SK-MEL-5 (cell line): ENCODE measurements at regions not wholly inside any gene's neighbourhood (a gene's known extent, or its start where the extent isn't known, plus 50 kb on each side); places are given as distances from the start of the nearest gene placed in this dataset.

ENCODE experiments used
- DNase-seq: peaks from one replicate; pipeline ENCODE4 v3.0.0-alpha.2; 2016; ENCODE audit warnings: low read depth, low spot score
- in situ Hi-C: cut with HindIII; loops from 2 replicates; pipeline ENCODE4 v1.10.0; 2016; ENCODE audit warnings: low sequenced_read_pairs, high pct_unique_total_duplicates, low pct_unique_long_range_greater_than_20kb

DNA sequence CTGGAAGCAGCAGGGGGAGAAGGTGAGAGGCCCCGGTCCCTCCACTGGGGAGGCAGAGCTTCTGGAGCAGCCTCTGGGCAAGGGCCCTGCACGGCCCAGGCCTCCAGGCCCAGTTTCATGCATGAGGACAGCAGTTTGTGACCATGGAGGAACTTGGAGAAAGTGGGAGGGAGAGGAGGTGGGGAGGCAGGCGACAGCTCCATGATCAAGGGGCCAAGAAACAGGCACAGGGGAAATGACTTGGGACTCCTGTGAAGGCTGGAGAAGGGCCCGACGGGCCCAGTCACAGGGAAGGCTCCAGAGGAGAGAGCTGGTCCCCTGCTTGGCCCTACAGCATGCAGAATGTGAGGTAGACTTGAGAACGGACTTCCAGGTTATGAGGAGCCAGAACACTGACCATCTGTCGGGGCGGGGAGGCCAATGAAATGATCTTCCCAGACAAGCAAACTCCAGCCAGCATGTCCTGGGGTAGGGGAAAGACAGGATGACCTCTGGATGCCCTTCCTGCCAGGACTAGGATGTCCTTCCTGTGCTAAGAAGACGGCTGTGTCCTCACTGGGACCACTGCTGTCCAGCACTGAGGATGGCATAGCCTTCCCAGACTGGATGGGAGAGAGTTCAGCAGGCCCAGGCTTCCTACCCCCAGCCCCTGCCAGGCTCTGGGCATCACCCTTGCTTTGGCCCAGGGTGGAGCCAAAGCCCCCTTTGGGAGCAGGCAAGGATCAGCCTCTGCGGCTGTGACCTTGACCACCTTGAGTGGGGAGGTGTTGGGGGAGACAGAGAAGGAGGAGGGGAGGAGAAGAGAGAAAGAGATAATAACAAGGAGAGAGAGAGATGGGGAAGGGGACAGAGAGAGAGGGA lies 548.2 kb downstream of the PTPRU start:
- in situ Hi-C loops: loop anchor here (25.0 kb wide), 1 partner anchor 303 kb away; no protein-coding TSS in a partner anchor
- no peak for DNase-seq

DNA sequence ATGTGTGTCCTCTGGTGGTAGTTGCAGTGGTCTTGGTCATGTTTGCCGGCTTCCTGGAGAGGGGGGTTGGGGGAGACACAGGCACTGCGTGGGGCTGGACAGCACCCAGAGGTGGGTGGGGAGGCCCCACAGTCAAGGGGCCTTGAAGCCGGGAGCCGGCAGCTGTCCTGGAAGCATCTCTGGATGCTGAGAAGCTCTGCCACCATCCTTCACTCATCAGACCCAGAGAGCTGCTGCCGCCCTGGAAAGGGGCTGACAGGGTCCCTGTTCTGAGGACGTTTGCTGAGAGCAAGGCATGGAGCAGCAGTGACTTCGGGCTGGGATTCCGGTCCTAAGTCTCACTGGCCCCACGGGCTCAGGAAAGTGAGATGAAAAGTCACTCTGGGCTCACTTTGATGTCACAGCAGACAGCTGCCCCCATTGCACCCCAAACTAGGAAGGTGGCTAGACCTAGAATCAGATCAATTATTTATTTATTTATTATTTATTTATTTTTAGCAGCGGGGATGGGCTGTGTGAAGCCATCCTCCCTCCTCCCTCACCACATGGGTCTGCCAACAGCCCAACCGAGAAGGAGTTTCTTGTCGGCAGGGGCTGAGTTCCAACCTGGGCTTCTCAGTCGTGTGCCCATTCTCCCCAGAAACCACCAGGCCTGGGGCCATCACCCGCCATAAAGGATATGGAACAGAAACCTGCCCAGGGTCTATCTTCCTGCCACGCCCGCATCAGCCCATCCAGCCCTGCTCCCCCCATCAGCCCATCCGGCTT lies 547.4 kb downstream of the PTPRU start:
- DNase-seq: no peak
- in situ Hi-C loops: loop anchor here (25.0 kb wide), 1 partner anchor 304 kb away; no protein-coding TSS in a partner anchor

DNA sequence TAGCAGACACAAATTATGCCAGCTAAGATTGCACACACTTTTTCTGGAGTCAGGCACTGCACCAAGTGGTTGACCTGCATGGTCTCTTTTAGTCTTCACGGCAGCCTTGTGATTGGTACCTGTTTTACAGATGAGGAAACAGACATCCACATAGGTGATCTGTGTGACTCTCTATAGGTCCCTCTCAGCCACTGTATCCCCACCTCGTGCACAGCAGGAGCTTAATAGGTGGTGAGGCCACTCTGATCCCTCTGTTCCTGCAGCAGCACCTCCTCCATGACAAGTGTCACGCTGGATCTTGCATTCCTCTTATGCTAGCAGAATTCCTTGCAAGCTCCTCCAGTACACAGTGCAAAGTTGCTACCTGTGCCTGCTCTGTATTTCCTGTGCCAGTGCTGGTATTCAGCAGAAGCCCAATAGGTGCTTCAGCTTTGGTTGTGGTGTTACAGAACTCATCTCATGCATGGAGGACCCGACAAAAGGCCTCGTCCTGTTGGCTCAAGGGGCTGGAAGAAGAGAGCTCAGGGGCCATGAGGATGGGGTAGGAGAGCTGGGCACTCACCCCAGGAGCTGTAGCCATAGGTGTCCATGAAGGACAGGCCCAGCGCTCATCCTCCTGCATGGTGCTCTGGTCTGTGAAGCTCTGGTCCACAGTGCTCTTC lies 546.7 kb downstream of the PTPRU start:
- in situ Hi-C loops: loop anchor here (25.0 kb wide), 1 partner anchor 304 kb away; no protein-coding TSS in a partner anchor
- no peak for DNase-seq

DNA sequence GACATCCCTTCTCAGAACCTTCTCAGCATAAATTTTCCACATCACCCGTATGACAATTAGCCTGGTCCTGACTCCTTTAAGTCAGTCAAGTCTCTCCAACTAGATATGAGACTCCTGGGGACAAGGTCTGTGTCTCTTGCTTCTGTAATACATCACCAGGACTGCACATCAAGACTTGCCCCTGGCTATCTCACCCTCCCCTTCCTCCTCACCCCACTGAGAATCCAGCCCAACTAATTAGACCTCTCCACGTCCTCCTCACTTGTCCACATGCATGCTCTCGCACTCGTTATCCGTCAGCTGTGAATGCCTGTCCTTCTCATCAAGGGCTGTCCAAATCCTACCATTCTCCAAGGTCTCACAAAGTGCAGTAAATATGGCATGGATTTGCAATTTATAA lies 542.8 kb downstream of the PTPRU start:
- DNase-seq: no peak
- in situ Hi-C loops: loop anchor here (25.0 kb wide), 1 partner anchor 308 kb away; no protein-coding TSS in a partner anchor

DNA sequence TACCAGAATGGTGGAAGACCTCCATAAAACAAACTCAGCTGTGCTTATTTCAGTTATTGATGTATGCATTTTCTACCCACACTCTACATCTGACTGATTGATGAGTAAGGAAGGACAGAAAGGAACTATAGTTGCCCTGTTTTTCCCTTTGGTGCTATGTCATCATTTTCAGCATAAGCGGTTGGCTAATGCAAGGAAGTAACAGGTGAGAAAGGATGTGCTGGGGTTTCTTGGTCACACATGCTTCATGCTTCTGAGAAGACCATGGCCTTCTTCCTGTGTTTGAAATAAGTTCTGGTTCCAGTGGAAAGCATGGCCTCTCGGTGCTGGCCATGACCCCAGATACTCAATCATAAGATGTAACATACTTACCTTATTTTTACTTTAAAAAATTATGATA lies 541.2 kb downstream of the PTPRU start:
- no peak for DNase-seq
- in situ Hi-C loops: loop anchor here (25.0 kb wide), 1 partner anchor 310 kb away; no protein-coding TSS in a partner anchor

DNA sequence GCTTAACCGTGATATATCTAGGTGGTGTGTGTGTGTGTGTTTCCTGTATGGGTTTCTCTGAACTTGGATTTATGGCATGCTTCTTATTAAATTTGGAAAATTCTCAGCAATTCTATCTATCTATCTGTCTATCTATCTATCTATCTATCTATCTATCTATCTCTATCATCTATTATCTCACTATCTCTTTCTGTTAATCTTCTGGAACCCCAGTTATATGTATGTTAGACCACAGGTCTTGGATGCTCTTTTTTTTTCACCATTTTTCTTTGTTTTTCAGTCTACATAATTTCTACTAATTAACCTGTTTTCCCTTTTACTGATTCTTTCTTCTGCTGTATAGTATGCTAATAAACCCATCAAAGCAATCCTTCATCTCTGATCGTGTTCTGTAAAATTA lies 538.0 kb downstream of the PTPRU start:
- in situ Hi-C loops: no loop called here
- no peak for DNase-seq

DNA sequence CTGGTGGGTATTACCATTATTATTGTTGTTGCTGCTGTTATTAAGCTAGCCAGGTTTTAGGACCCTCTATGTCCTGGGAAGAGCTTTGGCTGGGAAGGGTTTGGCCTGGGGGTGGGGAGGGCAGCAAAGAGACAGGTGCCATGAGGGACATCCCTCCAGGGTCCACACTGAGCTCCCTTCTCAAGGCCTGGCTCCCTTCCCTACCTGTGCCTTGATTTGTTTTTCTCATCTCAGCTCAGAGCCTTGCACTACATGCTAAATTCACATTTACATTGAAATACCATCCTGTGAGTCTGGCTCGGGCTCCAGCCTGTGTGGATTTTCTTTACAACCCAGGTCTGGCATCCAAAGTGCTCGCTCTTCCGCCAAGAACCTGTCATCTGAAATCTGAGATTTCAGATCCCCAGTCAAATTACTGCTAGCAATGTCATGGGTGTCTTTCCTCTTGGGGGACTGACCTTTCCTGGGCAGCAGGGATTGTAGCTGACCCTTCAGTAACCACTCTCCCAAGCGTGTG lies 536.3 kb downstream of the PTPRU start:
- no peak for DNase-seq
- in situ Hi-C loops: no loop called here

DNA sequence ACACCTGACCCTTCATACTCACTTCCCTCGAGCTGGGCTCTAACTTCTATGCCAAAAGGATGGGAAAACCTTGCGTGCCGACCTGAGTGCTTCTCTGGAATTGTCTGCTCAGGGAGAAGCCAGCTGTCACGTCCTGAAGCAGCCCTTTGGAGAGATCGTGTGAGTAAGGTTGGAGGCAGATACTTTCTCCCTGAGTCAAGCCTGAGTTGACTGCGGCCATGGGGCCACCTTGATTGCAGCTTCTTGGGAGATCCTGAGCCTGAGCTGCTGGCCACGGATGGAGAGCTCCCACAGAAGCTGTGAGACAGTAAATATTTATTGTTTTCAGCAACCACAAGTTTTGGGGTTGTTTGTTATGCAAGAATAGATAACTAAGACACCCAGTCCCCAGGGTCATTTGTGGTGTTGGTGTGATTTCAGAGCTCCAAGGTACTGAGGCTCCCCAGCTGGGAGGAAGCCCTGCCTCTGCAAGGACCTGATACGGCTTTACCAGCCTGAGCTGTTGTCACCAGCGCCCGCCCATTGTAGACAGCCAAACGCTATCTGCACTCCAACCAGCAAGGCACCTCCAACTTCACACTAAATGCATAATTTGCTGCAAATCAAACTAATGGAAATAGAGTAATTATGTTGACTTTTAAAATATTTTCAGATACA lies 531.6 kb downstream of the PTPRU start:
- no peak for DNase-seq
- in situ Hi-C loops: no loop called here

DNA sequence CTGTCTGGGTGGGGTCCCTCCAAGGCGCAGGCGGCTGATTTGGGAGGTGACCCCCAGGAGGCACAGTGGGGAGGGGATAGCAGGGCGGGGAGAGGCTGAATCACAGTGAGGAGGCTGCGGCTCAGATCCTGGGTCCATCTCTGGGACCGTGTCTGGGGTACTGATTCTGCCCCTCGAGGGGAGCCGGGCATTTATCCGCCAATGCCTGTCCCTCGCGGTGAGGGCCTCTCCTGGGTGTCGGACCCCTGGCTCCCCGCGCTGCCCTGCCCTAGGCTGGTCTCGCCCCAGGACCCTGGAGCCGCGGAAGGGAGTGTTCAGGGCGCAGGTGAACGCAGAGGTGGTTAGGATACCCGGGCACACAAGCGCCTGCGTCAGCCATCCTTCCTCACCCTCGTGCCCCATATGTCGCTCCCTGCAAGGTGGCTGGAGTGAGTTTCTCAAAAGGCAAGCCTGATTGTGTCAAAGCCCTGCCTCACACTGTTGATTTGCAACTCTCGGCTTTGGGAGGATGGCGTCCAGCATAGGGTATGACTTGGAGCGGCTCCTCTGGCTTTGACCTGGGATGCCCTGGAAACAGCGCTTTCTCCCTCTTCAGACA lies 530.9 kb downstream of the PTPRU start:
- in situ Hi-C loops: no loop called here
- no peak for DNase-seq

DNA sequence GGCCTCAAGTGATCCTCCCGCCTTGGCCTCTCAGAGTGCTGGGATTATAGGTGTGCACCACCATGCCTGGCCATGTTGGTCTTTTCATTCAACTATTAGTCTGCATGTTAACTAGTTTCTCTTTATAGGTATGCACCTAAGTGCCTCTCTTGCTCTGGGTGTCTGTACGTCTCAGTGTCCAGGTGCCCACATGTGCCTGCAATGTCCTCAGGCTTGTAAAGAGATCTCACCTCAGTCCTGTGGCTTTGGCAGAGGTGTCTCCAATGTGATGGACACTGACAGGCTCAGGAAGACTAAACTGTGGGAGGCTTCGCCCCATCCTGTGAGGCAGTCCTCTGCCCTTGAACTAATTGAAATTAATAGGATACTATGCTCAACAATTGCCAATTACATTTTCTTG lies 526.3 kb downstream of the PTPRU start:
- DNase-seq: no peak
- in situ Hi-C loops: no loop called here

DNA sequence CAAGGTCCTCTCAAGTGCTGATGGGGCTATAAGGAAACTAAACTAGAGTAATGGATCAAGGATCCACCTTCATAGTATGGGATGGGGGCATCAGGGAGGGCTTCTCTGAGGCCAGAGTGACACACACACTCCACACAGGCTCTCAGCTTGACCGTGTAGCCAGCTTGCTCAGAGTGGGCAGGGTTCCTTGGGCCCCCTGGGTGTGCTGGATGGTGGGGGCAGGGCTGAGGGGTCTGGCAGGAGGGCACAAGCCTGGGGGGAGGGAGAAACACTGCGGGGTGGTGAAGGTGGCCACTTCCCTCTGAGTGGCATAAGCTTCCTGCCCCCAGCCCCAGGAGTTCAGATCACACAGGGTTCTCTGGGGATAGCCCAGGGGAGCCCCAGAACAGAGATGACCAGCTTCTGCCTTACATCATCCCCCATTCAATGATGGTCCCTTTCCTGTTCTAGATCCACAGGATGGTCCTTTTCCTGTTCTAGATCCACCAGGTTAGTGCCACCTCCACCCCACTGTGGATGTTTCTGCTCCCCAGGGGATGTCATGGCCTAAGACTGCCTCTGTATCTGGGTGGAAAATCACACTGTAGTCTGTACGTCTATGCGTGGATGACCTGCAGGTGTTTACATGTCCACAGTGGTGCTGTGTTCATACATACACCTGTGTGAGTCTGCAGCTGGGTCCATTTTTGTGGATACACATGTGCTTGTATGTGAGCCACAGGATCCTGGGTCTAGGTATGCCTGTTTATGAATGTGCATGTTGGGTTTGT lies 525.0 kb downstream of the PTPRU start:
- no peak for DNase-seq
- in situ Hi-C loops: no loop called here

DNA sequence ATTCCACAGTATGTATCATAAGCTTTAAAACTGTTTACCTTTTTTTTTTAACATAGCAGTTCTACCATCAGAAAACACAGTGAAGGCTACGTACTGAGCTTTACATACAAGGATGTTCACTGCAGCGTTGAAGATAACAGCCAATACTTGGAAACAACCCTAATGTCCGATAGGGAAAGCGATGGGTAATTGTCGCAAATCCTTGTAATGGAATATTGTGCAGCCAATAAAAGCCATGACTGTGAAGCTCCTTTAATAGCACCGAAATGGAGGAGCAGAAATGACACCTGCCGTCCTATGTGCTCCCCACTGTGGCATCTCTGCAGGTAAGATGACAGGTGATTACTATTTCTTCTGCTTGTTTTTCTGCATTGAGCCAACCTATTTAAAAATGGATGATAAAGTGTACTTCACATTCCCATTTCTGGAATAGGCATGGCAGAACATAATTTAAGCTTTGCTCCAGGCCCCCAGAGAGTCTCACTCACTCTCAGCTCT lies 523.8 kb downstream of the PTPRU start:
- in situ Hi-C loops: no loop called here

DNA sequence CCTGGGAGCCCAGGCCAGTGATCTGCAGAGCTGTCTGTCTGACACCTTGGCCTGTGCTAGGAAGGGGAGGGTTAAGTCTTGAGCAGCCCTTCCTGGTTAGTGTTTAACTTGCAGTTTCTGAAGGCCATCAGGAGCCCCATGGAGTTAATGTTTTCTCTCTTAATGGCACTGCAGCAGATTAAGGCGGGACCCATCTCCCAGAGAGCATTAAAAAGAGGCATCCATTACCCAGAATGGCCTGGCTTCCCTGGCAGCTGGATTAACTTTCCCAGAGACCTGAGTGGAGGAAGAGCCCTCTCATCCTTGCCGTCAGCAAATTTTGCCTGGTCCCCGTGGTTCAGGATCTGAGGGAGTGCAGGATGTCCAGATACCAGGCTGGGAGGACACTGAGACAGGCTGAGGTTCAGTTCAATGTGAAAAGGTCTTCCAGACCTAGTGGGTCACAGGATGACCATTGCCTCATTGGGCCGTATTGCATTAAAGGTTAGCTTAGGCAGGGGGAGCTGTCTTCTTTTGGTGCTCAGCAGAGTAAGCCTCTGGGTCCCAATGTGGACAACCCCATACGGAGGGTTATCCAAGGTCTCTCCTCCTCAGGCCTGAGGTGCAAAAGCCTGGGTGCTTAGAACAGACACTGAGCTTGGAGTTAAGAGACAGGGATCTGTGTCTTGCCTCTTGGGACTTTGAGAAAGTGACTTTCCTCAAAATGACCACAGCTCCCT lies 522.6 kb downstream of the PTPRU start:
- DNase-seq: no peak
- in situ Hi-C loops: no loop called here

More for the DNA sequence above, 523.8 kb downstream of the PTPRU start:
- DNase-seq: no peak

DNA sequence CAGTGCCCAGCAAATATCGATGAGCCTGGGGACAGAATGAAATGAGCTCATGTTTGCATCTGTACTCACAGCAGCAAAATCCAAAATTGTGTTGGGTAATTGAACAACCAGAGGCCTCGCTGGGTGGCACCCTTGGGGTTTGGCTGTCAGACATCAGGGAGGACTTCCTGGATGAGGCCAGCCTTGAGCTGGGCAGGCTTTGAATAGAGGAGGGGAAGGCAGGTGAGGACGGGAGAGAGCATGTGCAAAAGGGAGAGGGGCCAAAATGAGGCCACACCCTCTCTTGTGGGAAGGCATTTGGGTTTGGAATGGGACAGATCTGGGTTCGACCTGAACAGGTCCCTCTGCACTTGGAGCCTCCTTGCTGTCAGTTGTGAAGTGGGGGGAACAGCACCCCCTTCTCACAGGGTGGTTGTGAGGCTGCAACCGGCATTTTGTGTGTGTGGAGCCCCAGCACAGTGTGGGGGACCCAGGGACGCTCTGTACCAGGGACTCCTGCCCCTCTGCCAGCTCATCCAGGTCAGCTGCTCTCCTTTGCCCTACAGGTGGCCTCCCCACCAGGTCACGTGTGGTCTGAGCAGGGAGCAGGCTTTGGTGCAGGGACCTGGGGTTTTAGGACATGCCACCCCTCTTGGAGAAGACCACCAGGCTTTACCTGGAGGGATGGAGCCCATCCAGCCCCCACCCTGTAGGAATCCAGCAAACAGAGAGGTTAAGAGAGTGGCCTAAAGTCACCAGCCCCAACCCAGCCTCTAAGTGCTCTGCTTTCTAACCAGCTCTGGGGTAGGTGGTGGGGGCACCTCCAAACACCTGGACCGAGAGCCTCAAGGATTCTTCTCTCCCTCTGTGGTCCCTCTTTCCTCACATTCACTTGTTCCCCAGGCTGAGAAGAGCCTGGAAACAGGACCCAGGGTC lies 521.8 kb downstream of the PTPRU start:
- DNase-seq: no peak
- in situ Hi-C loops: no loop called here
